GM12872 (cell line): ENCODE measurements at regions not wholly inside any gene's neighbourhood (a gene's known extent, or its start where the extent isn't known, plus 50 kb on each side); places are given as distances from the start of the nearest gene placed in this dataset.

ENCODE experiments used
- CTCF ChIP-seq: IDR thresholded peaks from 3 replicates; pipeline ENCODE4 v1.5.1; 2011; ENCODE audit warnings: low read depth, mild to moderate bottlenecking, low read length, moderate library complexity; ENCODE audit not compliant: insufficient read depth

DNA sequence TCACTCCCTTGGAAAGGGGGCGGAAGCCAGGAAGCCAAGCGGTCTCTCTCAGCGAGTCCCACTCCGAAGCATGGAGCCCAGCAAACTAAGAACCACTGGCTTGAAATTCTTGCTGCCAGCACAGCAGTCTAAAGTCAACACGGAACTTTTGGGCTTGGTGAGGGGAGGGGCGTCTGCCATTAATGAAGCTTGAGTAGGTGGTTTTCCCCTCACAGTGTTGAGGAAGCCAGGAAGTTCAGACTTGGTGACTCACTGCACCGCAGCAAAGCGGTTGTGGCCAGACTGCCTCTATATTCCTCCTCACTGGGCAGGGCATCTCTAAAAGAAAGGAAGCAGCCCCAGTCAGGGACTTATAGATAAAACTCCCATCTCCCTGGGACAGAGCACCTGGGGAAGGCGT lies 665.4 kb upstream of the CBLB start:
- TF ChIP-seq CTCF: no peak

- 0 out of 3 replicates have a peak, but pooled peaks have one; percentile 20 for TF ChIP-seq CTCF
Measured at GRCh38 chr3:106540743-106541142, 671.9 kb upstream of the CBLB start.

GRCh38 chr3:106542101-106542769 lies 673.4 kb upstream of the CBLB start:
- no peak for TF ChIP-seq CTCF

DNA sequence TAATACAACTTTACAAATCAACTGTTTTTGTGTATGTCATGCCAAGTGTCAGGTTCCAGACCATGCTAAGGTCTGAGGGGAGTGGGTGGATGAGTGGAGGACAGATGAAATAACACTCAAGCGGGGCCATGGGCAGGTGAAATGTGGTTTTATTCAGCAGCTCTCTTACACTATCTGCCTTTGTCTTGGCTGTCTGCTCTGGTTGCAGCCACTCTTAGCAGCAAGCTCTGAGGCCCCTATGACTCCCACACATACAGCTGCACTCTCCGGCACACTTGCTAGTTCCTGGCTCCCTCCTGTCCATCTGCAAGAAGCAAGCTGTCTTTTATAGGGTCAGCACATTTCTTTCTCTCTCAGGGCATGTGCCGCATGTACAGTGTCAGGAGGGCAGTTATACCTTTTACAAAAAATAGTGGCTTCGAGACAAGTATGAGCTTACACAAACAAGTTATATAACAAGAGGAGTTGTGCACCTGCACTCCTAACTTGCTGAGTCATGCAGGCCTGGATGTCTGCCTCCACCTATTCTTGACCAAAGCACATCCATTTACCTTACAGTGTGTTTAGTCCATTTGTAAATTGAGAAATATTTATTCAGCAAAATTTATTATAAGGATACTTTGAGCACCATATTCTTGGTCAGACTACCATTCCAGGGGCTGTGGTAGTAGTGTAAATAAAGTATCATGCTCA lies 683.7 kb upstream of the CBLB start:
- TF ChIP-seq CTCF: no peak

- TF ChIP-seq CTCF: no peak
Measured at GRCh38 chr3:106560451-106560966, 691.7 kb upstream of the CBLB start.

DNA sequence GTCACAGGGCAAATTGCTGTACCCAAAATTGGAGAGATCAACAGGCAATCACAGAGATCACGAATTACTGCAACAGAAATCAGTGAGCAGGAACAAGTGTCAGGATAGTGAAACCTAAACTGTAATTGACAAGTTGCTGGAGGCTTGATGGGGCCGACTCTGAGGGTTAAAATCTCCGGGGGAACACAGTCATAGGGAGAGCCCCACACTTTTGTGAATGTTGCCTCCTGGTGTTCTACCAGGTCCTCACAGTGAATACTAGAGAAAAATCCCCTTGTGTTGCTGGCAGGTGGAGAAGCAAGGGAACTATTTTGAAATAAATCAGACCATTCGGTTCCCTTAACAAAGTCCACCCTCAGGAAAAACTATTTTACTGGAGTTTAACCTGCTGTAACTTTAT lies 697.5 kb upstream of the CBLB start:
- peak; percentile 55 for TF ChIP-seq CTCF

DNA sequence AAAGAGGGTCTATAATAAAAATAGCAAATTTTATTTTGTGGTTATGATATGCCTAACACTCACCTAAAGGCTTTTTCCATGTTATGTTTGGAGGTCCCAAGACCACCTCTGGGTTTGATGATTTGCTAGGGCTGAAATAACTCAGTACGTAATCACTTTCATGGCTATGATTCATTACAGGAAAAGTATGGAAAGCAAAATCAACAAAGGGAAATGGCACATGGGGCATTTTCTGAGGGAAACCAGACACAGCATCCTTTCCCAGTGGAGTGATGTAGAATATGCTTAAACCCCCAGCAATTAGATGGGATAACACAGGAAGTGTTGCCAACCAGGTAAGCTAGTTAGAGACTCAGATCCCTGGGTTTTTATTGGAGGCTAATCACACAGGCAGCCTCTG lies 701.6 kb upstream of the CBLB start:
- TF ChIP-seq CTCF: no peak
